ENCODE measurements at regions not wholly inside any gene's neighbourhood (a gene's known extent, or its start where the extent isn't known, plus 50 kb on each side); places are given as distances from the start of the nearest gene placed in this dataset.
"Not testable (repeated sequence)": the region's sequence is repeated elsewhere in the genome, so short reads cannot be mapped to it uniquely, and the experiment has no call there.

DNA sequence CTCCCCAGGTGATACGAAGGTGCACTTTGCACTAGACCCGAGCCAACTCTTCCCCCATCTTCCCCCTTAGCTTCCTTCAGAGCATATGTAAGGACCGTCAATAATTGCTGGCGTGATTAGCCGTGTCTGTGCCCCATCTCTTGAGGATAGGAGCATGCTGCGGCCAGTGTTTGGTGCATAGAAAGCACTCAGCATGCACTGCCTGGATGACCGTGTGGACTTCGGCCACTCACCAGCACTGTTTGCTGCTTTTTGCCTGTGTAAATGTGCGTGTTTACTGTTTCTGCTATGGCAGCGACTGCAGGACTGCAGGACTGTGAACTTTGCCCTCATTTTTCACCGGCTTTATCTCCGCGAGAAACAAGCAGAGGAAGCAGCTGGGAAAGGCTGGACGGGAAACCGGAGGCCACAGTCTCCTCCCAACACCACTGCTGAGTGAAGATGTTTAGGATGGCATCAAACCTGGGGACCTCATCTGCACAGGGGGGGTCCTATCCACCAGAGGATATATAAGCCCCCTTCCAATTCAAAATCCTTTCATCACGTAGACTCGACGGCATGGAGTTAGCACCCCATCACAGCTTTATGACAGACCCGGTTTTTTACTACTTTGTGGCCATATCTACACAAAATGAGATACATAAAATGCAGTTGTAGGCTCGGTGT, 150.6 kb upstream of the AFDN start:
- DNase-seq, result no peak

GRCh38 chr6:167676666-167677421, 149.9 kb upstream of the AFDN start:
- DNase-seq, result no peak

GRCh38 chr6:167677422-167677789, 149.3 kb upstream of the AFDN start:
- no peak for DNase-seq

- DNase-seq, result no peak
Observed at GRCh38 chr6:167678102-167679101, 148.3 kb upstream of the AFDN start.

- DNase-seq, result no peak
Observed at GRCh38 chr6:167679122-167679736, 147.5 kb upstream of the AFDN start.

DNA sequence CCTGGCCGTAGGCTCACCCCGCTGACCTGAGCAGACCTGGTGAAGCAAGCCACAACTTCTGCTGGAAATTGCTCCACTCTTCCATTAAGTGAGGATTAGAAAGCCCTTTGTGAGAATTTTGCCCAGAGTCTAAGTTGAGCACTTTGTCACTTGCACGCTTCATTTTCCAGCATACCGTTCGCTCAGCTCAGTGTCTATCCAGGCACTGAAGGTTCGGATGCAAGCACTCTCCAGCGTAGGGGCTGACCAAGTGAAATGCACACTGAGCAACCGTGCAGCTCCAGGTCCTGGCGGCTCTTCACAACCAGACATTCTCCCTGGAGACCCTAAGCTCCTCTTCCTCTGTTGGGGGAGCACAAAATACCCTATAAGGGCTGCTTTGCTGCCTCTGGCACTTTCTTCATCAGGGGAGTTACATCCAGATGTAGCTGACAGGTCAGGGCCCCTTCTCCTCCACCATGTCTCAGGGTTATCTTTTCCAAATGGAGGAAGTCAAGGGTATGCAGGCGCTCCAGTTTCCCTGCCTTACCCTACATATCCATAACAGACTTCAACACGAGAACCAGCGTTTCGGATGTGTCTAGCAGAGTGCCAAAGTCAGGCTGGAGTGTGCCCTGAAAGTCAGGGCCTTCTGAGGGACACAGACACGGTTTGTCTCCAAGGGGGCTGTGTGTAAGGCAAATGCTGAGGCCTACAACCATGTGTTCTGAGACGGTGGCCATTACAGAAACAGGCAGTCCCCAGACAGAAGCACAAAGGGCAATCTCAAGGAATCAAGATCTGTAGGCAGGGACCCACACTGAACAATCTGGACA, 146.7 kb upstream of the AFDN start:
- DNase-seq, result no peak

GRCh38 chr6:167680605-167681149, 146.0 kb upstream of the AFDN start:
- DNase-seq, result no peak

GRCh38 chr6:167682125-167682524, 144.6 kb upstream of the AFDN start:
- no peak for DNase-seq

DNA sequence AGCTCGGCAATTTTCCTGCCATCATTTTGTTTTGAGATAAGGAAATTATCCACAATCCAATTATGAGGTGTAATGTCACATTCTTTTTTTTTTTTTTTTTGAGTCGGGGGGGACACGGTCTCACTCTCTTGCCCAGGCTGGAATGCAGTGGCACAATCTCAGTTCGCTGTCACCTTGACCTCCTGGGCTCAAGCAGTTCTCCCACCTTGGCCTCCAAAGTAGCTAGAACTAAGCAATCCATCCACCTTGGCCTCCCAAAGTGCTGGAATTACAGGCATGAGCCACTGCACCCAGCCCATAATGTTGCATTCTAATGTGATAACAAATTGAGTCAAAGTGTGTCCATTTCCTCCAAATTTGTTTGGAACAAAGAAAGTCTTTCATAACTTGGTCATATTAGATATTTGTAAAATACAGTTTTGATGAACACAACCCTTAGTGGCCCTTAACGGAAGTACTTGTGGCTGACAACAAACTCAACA, 144.1 kb upstream of the AFDN start:
- DNase-seq, result no peak

DNA sequence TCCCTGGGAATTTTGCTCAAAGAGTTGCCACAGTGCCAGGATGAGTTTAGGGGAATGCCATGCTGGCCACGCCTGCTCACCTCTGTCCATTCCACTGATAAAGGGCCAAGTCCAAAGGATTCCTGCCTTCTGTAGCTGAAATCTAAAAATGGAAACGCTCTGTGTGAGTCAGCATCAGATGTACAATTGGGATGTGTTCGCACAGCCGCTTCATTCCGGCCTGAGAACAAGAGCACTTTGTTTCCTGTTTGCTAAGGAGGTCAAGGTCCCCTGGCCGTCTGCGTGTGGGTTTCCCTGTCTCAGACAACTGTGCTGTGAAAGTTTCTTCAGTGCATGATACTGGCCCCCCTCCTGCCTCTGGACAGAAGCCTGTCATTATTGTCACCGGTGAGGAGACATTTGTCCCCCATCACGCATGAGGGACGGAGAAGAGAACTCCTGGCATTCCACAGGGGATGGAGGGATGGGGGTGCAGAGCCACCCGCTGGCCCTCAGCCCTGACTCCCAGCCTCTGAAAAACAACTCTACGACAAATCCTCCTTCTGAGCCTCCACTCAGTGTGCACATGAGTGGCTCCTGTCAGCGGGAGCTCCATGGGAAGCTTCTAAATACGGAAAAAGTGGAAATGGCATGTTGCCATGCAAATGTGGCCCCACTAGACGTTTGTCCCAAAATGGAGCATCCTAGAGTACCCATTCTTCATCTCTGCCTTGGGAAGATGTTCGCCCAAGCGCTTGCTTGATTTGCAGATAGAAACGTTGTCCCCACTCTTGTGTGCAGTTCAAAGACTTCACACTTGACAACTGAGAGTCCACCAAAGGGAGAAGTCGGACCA, 143.5 kb upstream of the AFDN start:
- no peak for DNase-seq

DNA sequence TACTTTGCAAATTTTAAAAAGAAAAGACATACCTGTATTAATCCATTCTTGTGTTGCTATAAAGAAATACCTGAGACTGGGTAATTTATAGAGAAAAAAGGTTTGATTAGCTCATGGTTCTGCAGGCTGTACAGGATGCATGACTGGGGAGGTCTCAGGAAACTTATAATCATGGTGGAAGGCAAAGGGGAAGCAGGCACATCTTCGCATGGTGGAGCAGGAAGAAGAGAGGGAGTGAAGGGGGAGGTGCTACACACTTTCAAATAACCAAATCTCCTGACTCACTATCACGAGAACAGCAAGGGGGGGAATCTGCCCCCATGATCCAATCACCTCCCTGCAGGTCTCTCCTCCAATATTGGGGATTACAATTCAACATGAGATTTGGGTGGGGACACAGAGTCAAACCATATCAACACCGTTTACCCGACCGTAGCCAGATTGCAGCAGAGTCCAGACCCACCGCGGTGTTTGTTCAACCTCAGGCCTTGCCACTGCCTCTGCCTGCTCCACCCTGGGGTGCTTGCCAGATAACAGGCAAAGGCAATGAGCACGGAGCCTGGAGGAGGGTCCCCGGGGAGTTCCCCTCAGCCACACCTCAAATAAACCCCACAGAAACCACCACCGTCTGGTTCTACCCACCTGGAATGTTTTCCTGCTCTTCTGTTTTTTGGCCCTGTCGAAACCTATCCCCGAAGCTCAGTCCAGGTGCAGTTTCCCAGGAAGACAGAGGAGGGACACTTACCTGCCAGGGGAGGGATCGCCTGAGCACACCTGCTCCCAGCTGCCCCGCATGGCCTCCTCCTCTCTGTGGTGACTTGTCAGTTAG, 142.2 kb upstream of the AFDN start:
- no peak for DNase-seq

DNA sequence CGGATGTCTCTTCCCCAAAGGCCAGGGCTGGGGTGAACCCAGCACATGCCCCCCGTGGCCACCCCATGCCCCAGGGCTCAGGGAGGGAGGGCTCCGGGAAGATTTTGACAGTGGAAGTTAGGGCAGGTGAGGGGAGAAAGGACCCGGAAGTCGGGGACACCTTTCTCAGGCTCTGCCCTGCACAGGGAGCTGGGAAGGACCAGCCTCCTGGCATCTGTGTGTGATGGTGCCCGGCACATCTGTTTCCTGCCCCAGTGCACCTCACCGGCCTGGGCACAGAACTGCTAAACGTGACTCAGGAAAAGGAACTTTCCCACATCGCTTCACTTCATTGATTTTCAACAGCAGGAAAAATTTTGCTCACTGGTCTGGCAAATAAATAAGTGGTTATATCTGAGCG, 141.1 kb upstream of the AFDN start:
- no peak for DNase-seq

DNA sequence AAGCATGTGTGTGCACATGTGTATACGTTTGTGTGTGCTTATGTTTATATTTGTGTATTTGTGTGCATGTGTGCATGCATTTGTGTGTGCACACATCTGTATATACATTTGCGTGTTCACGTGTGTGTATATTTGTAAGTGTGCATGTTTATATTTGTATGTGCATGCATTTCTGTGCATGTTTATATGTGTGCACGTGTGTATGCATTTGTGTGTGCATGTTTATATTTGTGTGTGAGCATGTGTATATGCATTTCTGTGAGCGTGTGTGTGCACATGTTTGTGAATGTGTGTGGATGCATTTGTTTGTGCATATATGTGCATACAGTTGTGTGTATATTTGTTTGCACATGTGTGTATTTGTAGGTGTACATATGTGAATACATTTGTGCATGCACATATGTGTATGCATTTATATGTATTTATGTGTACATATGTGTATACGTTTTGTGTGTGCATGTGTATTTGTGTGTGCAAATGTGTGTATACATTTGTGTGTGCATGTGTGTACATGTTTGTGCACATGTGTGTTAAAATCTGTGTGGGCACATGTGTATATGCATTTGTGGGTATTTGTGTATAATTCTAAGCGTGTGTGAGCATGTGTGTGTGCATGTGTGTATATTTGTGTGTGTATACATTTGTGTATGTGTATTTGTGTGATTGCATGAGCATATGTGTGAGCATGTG, 140.4 kb upstream of the AFDN start:
- no peak for DNase-seq

DNA sequence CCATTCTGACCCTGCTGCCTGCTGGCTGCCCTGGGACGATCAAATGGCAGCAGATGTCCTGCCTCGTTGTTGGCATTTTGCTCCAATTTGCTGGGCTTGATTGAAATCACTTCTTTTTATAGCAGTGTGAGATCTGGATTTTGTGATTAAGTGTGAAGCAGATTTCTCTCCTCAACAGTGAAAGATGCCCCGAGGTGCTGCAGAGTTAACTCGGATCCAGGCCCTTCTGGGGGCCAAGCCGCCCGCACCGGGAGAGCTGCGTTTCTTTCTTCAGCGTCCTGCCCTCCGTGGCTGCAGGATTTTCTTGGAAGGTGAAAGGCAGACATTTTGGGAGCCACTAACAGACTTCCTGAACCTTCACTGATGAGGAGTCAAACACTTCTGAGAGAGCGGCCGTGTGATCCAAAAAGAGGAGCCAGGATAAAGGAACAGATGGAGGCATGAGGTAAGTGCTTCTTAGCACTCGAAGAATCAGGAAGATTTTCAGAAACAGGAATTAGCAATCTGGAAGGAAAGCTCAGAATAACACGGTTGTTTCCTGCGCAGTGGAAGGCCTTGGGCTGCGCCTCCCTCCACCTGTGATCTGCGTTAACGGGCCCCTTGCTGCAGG, 139.5 kb upstream of the AFDN start:
- DNase-seq, result no peak

DNA sequence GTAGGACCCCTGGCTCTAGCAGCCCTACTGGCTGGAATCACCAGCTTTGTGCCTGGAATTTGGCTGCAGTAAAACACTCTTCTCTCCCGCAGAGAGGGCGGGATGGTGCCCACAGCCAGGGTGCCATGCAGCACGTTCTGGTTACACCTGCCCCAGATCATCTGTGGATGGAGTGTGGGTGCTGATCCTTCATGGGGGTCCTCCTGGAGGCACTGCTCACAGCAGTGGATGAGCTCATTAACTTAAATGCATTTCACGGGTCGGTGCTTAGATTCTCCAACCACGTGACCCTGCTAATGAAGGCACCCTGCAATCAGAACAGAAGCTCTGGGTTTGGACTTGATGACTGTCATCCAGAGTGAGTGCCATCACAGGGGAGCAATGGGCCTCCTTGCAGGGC, 138.6 kb upstream of the AFDN start:
- DNase-seq, result no peak

DNA sequence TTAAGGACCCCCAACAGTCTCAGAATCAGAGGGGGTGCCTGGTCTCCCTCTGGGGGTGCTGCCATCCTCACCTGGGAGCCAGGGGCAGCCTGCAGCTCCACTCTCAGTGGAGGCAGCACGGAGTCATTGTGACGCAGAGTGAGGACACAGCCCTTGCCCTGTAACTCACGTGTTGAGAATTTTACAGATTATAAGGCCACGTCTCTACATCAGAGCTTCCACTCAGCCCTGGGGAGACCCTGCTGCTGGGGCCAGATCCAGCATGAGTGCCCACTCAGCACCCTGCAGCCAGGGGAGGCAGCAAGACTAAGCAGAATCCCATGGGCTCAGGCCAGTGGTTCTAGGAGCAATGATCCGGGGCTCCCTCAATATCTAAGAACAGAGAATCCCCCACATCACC, 137.4 kb upstream of the AFDN start:
- no peak for DNase-seq

DNA sequence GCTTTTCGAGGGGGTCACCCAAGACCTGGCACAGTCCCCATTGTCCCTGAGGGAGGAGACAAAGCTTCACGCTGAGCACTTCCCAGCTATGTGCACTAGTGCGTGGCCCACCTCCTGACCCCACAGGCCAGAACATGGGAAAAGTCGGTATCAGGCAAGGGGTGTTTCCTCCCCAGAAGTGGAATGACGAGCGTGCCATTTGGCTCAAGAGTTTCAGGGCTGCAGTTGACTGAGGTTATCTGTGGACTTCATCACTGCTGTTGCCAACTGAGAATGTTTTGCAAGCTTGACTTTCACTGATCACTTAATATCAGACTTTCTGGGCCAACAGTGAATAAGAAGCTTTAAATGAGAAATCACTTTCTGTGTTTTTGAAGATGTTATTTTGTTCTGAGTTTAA, 137.0 kb upstream of the AFDN start:
- DNase-seq, result no peak

DNA sequence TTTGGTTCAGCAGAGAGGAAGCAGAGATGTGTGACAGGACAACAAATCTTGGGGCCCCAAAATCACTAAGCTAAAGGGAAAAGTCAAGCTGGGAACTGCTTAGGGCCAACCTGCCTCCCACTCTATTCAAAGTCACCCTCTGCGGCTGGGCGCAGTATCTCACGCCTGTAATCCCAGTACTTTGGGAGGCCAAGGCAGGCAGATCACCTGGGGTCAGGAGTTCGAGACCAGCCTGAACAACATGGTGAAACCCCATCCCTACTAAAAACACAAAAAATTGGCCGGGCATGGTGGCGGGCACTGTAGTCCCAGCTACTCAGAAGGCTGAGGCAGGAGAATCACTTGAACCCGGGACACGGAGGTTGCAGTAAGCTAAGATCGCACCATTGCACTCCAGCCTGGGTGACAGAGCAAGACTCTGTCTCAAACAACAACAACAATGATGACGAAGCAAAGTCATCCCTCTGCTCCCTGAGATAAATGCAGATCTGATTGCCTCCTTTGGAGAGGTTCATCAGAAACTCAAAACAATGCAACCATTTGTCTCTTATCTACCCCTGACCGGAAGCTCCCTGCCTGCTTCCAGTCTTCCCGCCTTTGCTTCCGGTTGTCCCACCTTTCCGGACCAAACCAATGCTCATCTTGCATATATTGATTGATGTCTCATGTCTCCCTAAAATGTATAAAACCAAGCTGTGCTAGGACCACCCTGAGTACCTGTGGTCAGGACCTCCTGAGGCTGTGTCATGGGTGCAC, 136.4 kb upstream of the AFDN start:
- not testable (repeated sequence) for DNase-seq
